GM12873 (cell line): ENCODE measurements at regions not wholly inside any gene's neighbourhood (a gene's known extent, or its start where the extent isn't known, plus 50 kb on each side); places are given as distances from the start of the nearest gene placed in this dataset.

Experiments used
- CTCF ChIP-seq: IDR thresholded peaks from 2 replicates; pipeline ENCODE4 v1.5.1; 2012; ENCODE audit warnings: low read depth, mild to moderate bottlenecking, moderate library complexity, low read length, control low read depth; ENCODE audit not compliant: insufficient read depth; ENCODE audit errors: missing control alignments

- TF ChIP-seq CTCF, result no peak
Measured at GRCh38 chr2:111624411-111625156, 259.4 kb downstream of the ANAPC1 start.

DNA sequence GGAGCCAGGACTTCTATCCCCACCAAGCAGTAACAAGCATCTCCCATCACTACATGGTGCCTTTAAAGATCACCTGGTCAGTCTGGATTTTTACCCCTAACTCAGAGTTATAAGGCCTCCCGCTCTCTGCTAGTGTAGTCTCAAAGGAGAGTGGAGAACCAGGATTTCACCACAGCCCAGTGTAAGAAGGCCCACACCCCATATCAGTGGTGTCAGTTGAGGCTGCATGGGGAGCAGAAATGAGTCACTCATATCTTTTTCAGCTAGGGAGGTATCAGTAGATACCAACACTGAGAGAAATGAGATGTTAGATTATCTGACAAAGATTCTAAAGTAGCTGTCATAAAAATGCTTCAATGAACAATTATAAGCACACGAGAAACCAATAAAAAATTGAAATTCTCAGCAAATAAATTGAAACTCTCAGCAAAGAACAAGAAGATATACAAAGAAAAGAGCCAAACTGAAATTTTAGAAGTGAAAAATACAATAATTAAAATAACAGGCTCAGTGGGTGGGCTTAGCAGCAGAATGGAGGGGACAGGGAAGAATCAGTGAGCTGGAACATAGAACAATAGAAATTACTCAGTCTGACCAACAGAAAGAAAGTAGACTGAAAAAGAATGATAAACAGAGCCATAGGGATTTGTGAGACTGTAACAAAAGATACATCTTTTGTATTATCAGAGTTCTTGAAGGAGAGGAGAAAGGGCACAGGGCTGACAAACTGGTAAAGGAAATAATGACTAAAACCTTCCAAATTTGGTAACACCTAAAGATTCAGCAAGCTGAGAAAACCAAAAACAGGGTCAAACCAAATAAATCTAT, 257.7 kb downstream of the ANAPC1 start:
- TF ChIP-seq CTCF, result no peak

DNA sequence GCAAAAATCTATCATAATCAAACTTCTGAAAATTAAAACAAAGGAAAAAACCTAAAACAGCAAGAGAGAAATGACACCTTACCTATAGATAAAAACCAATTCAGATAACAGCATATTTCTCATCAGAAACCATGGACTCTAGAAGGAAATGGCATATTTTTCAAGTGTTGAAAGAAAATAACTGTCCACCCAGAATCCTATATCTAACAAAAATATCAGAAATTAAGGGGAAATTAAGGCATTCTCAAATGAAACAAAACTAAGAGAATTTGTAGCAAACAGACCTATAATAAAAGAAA, 257.2 kb downstream of the ANAPC1 start:
- no peak for TF ChIP-seq CTCF

DNA sequence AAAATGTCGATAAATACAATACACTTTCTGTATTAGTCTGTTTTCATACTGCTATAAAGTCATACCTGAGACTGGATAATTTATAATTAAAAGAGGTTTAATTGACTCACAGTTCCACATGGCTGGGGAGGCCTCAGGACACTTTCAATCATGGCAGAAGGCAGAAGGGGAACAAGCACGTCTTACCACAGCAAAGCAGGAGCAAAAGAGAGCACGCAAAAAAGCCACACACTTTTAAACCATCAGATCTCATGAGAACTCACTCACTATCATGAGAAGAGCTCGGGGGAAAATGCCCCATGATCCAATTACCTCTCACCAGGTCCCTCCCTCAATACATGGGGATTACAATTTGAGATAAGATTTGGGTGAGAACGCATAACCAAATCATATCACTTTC, 256.7 kb downstream of the ANAPC1 start:
- no peak for TF ChIP-seq CTCF

DNA sequence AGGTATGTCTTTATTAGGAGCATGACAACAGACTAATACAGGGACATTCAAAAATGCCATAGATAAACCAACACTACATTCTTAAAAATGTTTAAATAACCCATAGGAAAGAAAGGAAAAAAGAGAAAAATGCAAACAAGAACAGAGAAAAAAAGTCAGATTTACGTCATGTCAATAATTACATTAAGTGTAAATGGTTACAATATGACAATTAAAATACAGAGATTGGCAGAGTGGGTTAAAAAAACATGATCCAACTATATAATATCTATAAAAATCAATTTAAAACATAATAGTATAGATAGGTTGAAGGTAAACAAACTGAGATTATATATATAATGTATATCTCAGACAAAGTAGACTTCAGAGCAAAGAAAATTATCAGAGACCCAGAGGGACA, 255.8 kb downstream of the ANAPC1 start:
- TF ChIP-seq CTCF, result no peak

DNA sequence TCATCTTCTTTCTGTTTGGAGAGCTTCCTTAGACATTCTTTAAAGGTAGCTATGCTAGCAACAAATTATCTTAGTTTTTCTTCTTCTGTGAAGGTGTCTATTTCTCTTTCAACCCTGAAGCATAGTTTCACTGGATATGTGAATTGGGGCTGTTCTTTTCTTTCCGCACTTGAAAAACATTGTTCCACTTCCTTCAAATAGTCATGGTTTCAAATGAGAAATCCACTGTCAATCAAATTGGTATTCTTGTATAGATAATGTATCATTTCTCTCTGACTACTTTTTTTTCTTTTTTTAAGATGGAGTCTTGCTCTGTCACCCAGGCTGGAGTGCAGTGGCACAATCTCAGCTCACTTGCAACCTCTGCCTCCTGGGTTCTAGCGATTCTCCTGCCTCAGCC, 254.0 kb downstream of the ANAPC1 start:
- TF ChIP-seq CTCF, result no peak

- no peak for TF ChIP-seq CTCF
Measured at GRCh38 chr2:111632661-111633060, 251.3 kb downstream of the ANAPC1 start.
